ENCODE measurements at regions not wholly inside any gene's neighbourhood (a gene's known extent, or its start where the extent isn't known, plus 50 kb on each side); places are given as distances from the start of the nearest gene placed in this dataset.

DNA sequence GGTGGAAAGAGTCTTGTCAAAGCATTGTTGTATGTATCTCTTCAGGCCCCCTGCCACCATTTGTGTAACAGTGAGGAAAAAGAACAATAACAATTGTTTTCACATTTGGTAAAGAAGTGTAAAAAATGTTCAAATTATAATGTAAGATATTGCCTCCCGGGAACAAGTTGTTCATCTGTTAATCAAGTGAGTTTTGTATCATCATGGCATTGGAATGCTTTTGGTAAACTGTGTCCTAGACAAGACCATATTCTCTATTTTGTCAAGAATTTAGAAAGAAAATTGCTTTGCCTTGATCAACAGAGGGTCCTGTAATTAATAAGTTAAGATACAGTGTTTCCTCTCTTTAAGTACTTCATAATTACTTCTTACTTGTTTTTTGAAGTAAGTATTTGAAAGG, 692.0 kb upstream of the NR5A2 start:
- DNase-seq (no peak), ATAC-seq (no peak)

GRCh38 chr1:199336745-199337640, 690.5 kb upstream of the NR5A2 start:
- DNase-seq: no peak
- ATAC-seq: no peak

- no peak for ATAC-seq
- DNase-seq: no peak
Observed at GRCh38 chr1:199338760-199339159, 688.8 kb upstream of the NR5A2 start.

- DNase-seq: no peak
- ATAC-seq: no peak
Observed at GRCh38 chr1:199352351-199352750, 675.2 kb upstream of the NR5A2 start.

DNA sequence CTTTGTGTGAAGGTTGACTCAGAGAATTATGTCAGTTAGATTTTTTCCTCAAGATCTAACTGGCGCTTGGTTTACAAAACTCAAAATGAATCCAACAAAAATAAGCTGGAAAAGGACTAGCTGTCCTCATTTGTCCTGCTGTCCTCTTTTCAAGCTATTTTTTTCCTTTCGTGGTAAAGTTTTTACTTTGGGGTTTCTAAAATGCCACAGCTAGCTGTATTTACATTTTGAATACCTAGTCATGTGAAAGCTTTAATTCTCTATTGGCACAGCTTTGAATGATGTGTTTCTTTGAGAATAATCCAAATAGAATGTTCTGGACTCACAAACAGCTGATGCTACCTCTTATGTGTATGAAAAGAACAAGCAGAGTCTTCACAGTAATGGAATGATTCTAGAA, 673.6 kb upstream of the NR5A2 start:
- DNase-seq (no peak), ATAC-seq (no peak)

GRCh38 chr1:199356561-199356960, 670.9 kb upstream of the NR5A2 start:
- DNase-seq: no peak
- no peak for ATAC-seq

DNA sequence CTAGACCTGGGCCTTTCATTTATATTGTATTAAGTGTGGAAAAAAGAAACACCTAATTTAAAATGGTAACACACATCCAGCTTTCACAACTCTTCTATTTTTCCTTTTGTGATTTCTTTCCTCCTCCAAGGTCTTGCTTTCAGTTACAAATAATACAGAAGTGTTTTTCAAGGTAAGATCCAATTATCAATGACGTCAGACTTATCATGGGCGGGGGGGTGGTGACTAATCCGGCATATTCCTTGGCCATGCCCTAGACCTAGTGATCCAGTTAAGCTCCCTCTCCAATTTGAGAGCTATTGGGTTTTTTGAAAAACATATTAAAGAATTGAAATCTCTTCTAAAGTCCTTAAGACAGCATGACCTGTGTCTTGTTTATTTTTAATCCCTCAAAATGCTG, 669.9 kb upstream of the NR5A2 start:
- ATAC-seq (no peak), DNase-seq (no peak)

DNA sequence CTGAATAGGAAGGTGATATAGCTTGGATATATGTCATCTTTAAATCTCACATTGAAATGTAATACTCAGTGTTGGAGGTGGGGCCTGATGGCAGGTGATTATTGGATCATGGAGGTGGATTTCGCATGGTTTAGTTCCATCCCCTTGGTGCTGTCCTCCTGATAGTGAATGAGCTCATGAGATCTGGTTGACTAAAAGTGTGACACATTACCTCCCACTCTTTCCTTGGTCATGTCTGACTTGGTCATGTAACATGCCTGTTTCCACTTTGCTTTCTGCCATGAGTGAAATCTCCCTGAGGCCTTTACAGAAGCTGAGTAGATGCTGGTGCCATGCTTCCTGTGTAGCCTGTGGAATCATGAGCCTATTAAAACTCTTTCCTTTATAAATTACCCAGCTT, 664.5 kb upstream of the NR5A2 start:
- ATAC-seq (peak; percentile 59), DNase-seq (no peak)

- ATAC-seq (peak; percentile 28), DNase-seq (no peak)
Observed at GRCh38 chr1:199373139-199373538, 654.4 kb upstream of the NR5A2 start.

DNA sequence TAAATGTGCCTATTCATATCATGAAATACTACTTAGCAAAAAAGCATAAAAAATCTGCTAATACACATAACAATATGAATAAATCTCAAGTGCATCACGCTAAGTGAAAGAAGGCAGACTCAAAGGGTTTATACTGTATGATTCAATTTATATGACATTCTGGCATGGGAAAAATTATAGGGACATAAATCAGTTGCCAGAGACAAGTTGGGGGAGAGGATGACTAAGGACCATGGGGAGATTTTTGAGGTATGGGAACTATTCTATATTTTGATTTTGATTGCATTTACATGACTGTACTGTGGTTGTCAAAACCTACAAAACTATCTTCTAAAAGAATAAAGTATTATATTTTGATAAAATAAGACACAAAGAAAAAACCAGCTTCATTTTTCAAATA, 650.3 kb upstream of the NR5A2 start:
- no peak for DNase-seq
- no peak for ATAC-seq

DNA sequence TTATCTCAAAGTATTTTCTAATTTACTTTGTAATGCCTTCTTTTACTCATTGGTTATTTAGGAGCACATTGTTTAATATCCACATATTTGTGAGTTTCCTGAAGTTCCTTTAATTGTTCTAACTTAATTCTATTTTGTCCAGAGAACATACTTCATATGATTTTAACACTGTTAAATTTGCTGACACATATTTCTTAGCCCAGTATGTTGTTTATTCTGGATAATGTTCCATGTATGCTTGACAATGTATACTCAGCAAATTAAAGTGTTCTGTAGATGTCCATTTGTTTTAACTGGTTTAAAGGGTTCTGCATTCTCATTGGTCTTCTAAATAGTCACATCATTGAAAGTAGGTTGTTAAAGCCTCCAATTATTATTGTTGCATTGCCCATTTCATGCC, 643.7 kb upstream of the NR5A2 start:
- no peak for ATAC-seq
- no peak for DNase-seq

GRCh38 chr1:199394856-199395255, 632.7 kb upstream of the NR5A2 start:
- DNase-seq (no peak), ATAC-seq (no peak)

GRCh38 chr1:199396456-199396855, 631.1 kb upstream of the NR5A2 start:
- DNase-seq (no peak), ATAC-seq (no peak)

DNA sequence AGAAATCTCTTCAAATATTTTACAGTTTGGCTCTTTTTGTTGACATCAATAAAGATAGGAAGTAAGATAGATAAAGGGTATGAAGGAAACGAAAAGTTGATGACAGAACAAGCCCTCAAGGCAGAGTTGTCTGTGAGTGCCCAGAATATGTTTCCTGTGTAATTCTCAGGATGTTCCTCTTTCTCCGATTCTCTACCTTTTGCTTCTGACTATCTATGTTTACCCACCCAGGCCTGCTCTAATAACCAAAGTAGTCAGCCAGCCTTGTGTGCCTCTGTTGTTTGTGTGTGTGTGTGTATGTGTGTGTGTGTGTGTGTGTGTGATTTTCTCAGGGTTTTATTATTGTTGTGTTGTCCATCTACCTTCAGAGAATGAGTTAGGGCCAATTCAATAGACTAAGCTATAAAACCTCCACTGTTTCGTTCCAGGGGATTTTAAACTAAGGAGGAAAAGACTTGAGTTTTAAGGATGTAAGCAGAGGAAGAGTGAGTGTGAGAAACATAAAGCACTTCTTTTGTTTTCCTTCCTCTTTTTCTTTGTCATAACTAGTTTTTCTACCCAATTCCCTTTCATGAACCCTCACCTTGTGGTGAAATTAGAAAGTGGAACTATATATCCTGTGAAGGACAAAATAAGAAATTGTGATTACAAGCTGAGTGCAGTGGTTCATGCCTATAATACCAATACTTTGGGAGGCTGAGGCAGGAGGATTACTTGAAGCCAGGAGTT, 627.4 kb upstream of the NR5A2 start:
- DNase-seq (no peak), ATAC-seq (no peak)

GRCh38 chr1:199403531-199404116, 623.9 kb upstream of the NR5A2 start:
- no peak for DNase-seq
- no peak for ATAC-seq

- DNase-seq (no peak), ATAC-seq (no peak)
Observed at GRCh38 chr1:199404191-199404590, 623.3 kb upstream of the NR5A2 start.

GRCh38 chr1:199404976-199405375, 622.5 kb upstream of the NR5A2 start:
- ATAC-seq (no peak), DNase-seq (no peak)

DNA sequence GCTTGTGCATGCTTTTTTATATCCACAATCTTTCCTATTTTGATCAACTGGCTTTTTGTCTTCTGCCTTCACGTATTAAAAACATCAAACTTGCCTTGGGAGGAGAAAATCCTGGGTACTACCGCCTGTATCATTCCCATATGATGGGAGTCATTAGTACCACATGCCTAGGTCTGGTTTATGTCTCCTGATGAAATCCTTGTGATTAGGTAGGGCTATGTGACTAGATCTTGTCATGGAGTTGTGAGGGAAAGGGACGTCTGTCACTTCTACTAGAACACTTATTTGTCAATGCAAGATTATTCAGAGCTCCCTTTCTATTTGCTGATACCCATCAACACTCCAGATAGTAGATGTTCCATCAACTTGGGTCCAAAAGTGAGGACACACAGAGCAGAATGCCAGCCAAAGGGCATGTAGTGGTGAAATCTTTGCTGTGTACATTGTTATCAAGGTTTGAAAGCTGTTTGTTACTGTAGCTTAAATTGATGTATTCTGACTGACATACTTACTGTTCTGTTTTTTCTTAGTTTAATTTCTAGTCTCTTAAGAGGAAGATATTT, 621.8 kb upstream of the NR5A2 start:
- no peak for ATAC-seq
- DNase-seq: no peak

DNA sequence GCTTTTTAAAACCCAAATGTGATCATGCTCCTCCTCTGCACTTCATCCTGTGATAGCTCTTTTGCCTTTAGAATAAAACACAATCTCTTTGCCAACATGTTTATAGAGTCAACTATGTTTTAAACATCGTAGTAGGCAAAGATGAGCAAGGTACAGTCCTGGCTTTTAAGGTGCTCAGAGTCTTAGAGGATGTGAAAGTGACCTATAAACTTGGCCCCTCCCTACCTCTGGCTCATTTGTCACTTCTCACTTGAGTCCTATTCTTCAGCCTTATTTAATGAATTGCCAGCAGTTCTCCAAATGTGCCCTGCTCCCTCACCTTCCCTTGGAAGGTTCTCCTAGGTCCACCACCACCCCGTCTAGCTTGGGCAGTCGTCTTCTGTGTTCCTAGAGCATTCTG, 617.0 kb upstream of the NR5A2 start:
- ATAC-seq (no peak), DNase-seq (no peak)

DNA sequence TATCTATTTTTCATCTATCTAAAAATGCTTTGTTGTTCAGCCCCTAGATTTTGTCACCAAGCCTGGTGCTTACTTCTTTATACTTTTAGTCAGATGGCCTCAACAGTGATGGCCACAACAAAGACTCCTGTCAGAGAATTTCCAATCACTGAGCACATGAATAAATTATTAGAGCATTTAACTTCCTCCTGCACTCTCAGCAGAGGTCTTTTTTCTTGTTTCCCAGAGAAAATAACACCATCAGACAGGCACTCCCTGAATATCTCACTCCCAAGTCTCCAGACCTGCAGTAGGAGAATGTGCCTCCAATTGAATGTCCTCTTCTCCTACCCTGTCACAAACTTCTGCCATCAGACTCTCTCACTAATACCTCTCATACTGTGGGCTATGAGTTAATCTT, 616.0 kb upstream of the NR5A2 start:
- no peak for ATAC-seq
- no peak for DNase-seq

DNA sequence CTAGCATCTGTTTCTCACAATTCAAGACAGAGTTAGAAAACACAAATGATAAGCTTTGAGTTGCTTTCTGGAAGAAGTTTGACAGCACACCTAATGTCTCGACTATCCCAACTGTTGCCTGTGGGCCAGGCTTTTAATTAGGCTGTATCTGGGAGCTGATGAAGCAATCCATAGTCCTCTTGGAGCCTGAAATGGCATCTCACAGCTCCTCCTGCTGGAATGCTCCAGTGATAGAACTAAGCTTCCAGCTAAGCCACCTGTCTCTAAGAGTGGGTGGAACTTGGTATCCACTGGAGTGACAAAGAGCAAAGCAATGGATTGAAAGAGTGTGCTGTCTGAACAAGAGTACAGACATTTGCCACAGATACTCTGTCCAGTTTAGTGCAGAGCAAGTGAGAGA, 605.3 kb upstream of the NR5A2 start:
- no peak for DNase-seq
- no peak for ATAC-seq

DNA sequence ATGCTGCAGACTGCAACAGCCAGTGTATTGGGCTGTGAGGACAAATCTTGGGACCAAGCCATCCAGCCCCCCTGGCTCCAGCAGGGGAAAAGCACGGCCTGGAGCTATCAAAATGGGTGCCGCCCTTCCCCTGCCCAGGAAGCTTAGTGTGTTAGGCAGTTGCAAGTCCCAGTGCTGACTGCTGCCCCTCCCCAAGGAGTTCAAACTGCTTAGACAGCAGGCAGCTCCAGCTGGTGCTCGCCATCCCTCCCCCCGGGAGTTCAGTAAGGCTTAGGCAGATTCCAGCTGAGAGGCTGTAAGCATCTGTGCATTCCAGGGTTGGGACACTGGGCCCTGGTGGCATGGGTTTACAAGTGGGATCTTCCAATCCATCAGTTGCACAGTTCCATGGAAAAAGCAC, 579.6 kb upstream of the NR5A2 start:
- ATAC-seq: no peak
- DNase-seq: no peak

DNA sequence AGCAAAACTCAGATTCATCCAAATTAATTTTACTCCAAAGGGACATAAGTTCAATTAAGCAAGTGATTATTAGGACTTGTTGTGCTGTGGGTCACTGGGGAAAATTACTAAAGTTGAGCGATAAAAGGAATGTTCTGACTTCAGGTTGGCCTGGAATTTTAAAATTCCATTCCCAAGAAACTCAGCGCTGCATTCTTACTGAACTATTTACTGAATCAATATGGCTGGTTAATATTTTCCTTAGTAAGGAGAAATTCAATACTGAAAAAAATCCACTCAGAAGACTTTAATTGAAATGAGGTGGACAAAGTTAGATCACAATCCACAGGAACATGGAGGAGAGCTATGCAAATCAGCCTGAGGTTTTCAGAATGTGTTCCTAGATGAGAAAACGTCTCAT, 578.9 kb upstream of the NR5A2 start:
- DNase-seq (no peak), ATAC-seq (no peak)
